ENCODE measurements at regions not wholly inside any gene's neighbourhood (a gene's known extent, or its start where the extent isn't known, plus 50 kb on each side); places are given as distances from the start of the nearest gene placed in this dataset.

DNA sequence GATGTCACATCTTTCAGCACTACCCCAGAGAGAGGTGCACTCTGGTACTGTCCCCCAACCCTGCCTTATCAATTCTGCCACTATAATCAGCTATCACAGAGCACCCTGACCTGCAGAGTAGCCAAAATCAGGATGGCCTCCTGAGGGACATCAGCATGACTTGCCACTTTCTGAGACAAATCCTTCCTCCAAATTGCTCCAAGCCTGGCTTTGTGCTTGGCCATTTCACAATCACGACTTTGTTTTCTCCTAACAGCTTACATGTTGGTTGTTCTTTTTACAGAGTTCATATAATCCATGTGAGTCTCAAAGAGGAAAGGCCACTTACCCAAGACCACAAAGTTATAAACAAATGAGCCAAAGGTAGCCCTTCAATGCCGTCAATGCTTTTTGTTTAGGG is 449.0 kb upstream of the CDH5 start:
- DNase-seq (ENCODE audit: low spot score in 2 of 2), result no peak
- peak overlapping the region in 1 of 2 donors; percentile 84 for H3K27ac Mint-ChIP-seq
- no peaks in the 10 kb centered on the region for H3K36me3 Mint-ChIP-seq
- no peak for ATAC-seq
- H3K9me3 Mint-ChIP-seq, result peaks cover 5 to 16% of the 10 kb centered on the region in 2 donors

GRCh38 chr16:65916995-65917394 is 449.5 kb upstream of the CDH5 start:
- H3K9me3 Mint-ChIP-seq, result peaks cover 5 to 16% of the 10 kb centered on the region in 2 donors
- no peak overlapping the region for H3K27ac Mint-ChIP-seq
- H3K36me3 Mint-ChIP-seq, result no peaks in the 10 kb centered on the region
- DNase-seq (ENCODE audit: low spot score in 2 of 2) (no peak), ATAC-seq (no peak)

DNA sequence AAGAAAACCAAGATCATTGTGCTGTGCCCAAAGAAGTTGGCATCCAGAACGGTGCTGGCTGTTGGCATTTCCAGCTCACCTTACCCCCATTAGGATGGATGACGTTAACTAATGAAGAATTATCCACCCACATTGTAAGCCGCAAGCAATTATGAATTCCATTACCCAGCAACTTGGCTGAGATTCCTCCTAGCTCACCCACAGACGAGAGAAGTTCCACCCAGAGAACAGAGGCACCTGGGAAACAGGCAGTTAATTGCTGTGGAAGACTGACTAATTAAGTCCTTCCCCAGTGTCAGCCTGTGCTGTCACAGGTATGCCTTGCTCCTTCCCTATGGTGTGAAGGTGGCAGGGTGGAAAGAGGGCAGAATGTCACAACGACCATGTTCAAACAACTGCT is 456.2 kb upstream of the CDH5 start:
- Mint-ChIP-seq H3K27ac (no peak overlapping the region), H3K9me3 (peaks cover 3 to 7% of the 10 kb centered on the region in 2 donors), H3K36me3 (no peaks in the 10 kb centered on the region)
- no peak for ATAC-seq
- DNase-seq (ENCODE audit: low spot score in 2 of 2), result no peak

DNA sequence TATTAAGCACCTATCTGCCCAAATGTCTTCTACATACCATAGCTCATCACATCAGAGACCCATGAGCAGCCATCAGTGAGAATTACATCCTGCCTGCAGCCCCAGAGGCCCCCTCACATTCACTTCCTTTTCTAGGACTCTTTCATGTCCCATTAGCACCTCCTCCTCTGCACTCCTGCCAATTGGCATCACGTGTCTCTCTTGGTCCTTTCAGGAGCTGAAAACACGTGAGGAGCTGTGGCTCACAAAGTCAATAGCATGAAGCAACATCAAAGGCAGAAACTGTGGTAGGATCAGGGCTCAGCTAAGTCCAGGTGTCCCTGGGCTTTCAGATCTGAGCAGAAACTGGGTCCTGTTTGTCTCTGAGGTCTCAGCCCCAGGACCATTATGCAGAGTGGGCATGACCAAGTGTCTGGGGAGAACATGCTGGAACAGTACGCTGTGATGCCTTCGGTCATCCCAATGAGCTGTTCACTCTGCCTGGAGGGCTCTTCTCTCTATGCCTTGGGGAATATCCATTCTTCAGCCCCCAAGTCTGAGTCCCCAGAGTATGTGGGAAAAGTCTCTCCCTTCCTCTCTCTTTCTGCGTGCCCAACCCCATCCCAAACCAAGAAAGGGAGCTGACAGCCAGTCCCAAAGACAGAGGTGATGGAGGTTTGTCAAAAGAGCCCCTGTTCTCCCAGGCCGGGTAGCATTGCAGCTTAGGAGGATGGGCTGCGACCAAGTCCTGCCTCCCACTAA is 457.0 kb upstream of the CDH5 start:
- ATAC-seq (no peak), DNase-seq (ENCODE audit: low spot score in 2 of 2) (no peak)
- Mint-ChIP-seq H3K9me3 (peaks cover 3 to 7% of the 10 kb centered on the region in 2 donors), H3K36me3 (no peaks in the 10 kb centered on the region), H3K27ac (no peak overlapping the region)

GRCh38 chr16:65908568-65908967 is 457.9 kb upstream of the CDH5 start:
- DNase-seq (ENCODE audit: low spot score in 2 of 2) (no peak), ATAC-seq (no peak)
- peaks cover 3 to 7% of the 10 kb centered on the region in 2 donors for H3K9me3 Mint-ChIP-seq
- H3K27ac Mint-ChIP-seq, result no peak overlapping the region
- H3K36me3 Mint-ChIP-seq, result no peaks in the 10 kb centered on the region

DNA sequence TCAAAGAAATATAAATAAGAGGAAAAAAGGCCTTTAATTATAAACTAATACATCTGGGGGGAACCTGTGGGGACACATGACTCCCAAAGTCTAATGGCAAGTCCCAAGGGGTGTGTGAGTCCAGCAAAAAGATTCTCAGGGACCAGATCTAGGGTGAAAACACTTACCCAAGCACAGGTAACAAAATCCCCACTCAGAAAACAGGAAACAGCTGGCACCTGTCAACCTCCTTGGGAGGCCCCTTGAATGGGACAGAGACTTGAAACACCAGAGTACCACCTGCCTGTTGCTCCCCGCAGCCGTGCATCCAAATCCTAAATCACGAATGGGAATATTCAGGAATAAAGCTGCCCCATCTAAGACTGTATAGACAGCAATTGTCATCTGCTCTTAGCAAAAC is 461.2 kb upstream of the CDH5 start:
- DNase-seq (ENCODE audit: low spot score in 2 of 2), result no peak
- Mint-ChIP-seq H3K36me3 (no peaks in the 10 kb centered on the region), H3K27ac (no peak overlapping the region), H3K9me3 (peaks cover 0 to 3% of the 10 kb centered on the region in 2 donors)
- ATAC-seq, result no peak

DNA sequence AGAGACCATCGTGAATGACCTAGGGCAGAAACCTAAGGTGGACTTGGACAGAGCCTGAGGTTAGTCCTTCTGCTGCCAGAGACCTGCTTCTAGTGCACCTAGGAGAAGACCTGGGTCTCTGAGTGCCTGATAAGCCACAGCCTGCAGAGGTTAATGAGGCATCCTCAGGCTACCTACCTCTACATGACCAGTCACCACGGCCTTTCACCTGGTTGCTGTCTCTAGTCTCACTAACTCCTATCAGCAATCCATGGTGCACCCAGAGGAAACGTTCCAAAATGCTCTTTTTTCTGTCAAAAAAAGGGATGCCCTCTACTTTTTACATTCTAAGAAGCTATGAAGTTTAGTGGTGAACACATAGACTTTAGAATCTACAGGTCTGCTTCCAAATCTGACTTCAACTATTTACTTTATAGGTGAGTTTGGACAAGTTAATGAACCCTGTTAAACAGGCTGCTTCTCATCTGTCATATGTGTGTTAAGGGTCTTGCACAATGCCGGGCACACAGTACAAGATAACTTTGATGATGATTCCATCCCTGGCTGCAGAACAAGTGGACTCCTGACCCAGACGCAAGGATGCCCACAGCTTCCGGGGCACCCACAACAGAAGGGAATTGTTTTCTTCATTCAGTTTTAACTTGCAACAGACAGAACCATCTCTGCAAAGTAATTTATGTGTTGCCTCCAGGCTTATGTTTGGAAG is 469.9 kb upstream of the CDH5 start:
- no peak for DNase-seq (ENCODE audit: low spot score in 2 of 2)
- peaks cover 3 to 10% of the 10 kb centered on the region in 2 donors for H3K9me3 Mint-ChIP-seq
- ATAC-seq, result no peak
- no peaks in the 10 kb centered on the region for H3K36me3 Mint-ChIP-seq
- no peak overlapping the region for H3K27ac Mint-ChIP-seq

- no peak overlapping the region for H3K27ac Mint-ChIP-seq
- no peak for DNase-seq (ENCODE audit: low spot score in 2 of 2)
- no peak for ATAC-seq
- H3K36me3 Mint-ChIP-seq, result no peaks in the 10 kb centered on the region
- H3K9me3 Mint-ChIP-seq, result peaks cover 3 to 10% of the 10 kb centered on the region in 2 donors
These were observed 470.6 kb upstream of the CDH5 start for GRCh38 chr16:65895906-65896305.

DNA sequence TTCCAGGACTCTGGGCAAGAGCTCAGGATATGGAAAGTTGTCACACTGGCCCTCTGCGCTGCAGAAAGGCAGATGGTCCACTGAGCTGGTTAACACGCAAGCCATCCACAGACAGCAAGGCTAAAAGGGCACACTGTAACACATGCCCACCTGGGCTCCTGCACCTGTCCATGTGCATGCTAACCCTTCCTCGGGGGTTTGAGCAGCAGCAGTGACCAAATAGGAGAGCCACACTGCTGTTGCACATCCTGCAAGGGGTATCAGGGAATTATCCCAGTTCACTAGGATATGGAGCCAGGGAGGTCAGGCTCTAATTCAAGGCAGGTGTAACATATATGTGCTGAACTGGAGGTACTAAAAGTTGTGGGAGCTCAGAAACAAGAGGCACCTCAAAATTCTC is 471.0 kb upstream of the CDH5 start:
- no peaks in the 10 kb centered on the region for H3K36me3 Mint-ChIP-seq
- DNase-seq (ENCODE audit: low spot score in 2 of 2) (no peak), ATAC-seq (no peak)
- H3K27ac Mint-ChIP-seq, result no peak overlapping the region
- peaks cover 3 to 10% of the 10 kb centered on the region in 2 donors for H3K9me3 Mint-ChIP-seq

DNA sequence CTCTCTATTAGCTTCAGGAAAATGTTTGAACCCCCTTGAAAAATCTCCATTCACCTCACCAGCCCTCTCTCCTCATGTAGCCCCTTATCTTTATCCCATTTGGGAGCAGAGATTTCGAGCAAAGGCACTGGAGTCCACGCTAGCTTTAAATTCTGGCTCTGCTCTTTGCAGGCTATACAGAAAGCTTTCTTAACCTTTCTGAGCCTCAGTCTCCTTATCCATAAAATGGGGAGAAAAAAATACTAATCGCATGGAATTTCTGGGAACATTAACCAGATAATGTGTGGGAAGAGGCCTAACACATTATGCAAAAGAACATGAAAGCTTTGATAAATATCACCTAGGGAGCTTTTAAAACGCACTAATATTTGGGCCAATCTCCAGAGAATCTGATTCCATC is 476.3 kb upstream of the CDH5 start:
- ATAC-seq (no peak), DNase-seq (ENCODE audit: low spot score in 2 of 2) (no peak)
- no peaks in the 10 kb centered on the region for H3K36me3 Mint-ChIP-seq
- H3K27ac Mint-ChIP-seq, result no peak overlapping the region
- peaks cover 3 to 5% of the 10 kb centered on the region in 2 donors for H3K9me3 Mint-ChIP-seq

DNA sequence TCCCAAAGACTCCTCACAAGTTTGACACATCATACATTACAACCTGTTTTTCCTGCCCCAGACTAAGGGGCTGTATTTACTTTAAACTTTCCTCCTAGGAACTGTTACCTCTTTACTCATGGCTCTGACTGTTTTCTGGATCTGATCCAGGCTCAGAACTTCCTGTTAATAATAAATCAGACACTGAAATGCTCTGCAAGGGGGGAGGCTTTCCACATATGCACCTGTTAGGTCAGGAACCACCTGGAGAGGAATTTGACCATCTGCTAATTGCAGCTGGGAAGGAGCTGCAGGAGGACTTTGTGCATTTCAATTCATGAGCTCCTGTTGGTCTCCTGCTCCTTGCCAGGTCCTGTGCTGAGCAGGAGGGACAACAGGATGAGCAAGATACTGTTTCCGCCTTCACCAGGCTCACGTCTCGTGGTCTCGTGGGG is 476.9 kb upstream of the CDH5 start:
- Mint-ChIP-seq H3K36me3 (no peaks in the 10 kb centered on the region), H3K9me3 (peaks cover 3 to 5% of the 10 kb centered on the region in 2 donors), H3K27ac (no peak overlapping the region)
- ATAC-seq, result no peak
- no peak for DNase-seq (ENCODE audit: low spot score in 2 of 2)

DNA sequence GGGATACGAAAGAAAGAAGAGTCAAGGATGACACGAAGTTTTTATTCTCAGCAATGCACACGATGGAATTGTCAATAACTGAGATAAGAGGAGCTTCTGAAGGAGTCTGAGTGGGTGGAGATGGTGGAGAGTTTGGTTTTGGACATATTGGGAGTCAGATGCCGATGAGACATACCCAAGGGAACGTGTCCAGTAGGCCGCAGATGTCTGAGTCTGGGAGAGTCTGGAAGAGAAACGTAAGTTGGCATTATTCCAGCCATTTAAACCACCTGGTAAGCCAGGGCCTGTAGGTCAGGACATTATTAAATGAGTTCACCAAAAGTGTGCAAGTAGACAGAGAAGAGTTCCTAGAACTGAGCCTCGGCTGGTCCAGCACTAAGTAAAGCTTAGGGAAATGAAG is 478.3 kb upstream of the CDH5 start:
- ATAC-seq (no peak), DNase-seq (ENCODE audit: low spot score in 2 of 2) (no peak)
- Mint-ChIP-seq H3K9me3 (peaks cover 3 to 5% of the 10 kb centered on the region in 2 donors), H3K36me3 (no peaks in the 10 kb centered on the region), H3K27ac (no peak overlapping the region)

DNA sequence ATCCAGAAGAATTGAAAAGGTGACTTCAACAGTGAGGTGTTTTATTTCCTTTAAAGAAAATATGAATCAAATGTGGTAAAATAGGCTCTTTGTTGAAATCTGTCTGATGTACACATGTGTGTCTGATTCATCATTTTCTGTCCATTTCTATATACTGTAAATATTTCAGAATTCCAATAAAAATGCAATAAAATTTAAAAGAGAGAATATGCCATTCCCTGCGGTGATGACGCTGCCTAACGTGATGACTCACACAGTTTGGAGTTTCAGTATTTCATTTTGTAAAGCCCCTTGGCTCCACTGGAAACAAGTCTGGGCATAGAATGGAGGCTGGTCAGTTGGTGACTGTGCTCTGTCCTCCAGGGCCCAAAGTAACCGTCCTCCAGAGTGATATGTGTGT is 482.5 kb upstream of the CDH5 start:
- no peak for ATAC-seq

DNA sequence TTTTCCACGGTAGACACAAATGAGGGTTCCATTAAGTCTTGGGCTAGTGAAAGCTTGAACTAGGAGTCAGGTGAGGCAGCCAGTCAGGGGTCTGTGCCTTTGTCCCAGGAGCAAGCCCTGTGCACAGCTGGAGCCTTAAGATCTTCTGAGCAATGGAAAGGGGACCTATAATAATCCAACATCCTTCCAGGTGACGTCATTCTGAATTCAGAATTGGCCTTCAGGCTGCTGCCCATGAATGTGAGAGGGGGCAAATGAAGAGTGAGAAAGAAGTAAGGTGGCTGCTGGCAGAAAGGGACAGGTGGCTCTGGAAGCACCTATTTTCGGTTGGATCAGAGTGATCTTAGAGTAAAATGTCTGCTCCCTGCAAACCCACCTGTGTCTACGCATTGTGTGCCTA is 488.1 kb upstream of the CDH5 start:
- Mint-ChIP-seq H3K9me3 (peaks cover 3 to 15% of the 10 kb centered on the region in 2 donors), H3K27ac (peak overlapping the region in 1 of 2 donors; percentile 51), H3K36me3 (no peaks in the 10 kb centered on the region)
- no peak for DNase-seq (ENCODE audit: low spot score in 2 of 2)
- ATAC-seq, result no peak

More for the DNA sequence above, 482.5 kb upstream of the CDH5 start:
- H3K27ac Mint-ChIP-seq, result no peak overlapping the region
- DNase-seq (ENCODE audit: low spot score in 2 of 2), result no peak
- no peaks in the 10 kb centered on the region for H3K36me3 Mint-ChIP-seq
- peaks cover 3 to 8% of the 10 kb centered on the region in 2 donors for H3K9me3 Mint-ChIP-seq

DNA sequence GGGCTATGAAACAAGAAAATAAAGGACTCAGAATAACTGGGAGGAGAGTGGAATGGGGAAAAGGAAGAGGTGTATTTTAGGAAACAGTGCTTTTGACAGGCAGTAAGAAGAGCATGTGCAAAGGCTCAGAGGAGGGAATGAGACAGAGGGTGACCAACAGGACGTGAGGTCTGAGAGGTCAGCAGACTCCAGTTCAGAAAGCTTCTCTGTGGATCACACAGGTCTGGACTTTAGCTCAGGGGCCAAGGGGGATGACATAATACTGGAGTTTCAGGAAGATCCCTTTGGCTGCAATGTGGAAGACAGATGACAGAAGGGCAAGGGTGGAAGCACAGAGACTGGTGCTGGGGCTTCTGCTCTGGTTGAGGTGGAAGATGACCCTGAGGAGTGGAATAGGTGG is 489.9 kb upstream of the CDH5 start:
- Mint-ChIP-seq H3K36me3 (no peaks in the 10 kb centered on the region), H3K9me3 (peaks cover 3 to 13% of the 10 kb centered on the region in 2 donors), H3K27ac (no peak overlapping the region)
- ATAC-seq (no peak), DNase-seq (ENCODE audit: low spot score in 2 of 2) (no peak)

DNA sequence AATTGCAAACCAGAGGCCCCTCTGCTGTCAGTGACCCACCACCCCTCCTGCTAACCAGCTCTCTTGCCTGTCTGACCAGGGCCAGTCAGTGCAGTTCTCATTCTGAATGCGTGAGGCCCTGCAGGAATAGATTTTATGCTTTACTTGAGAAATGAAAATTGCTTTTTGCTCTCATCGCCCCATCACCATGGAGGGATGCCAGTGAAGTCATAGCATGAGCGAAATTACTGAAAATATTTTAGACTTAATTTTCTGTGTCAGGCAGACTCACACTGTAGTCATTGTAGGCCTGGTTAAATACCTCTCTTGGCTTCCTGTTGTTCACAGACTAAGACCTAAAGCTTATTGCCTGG is 490.5 kb upstream of the CDH5 start:
- Mint-ChIP-seq H3K36me3 (no peaks in the 10 kb centered on the region), H3K27ac (no peak overlapping the region), H3K9me3 (peaks cover 3 to 9% of the 10 kb centered on the region in 2 donors)
- ATAC-seq, result no peak
- DNase-seq (ENCODE audit: low spot score in 2 of 2), result no peak

DNA sequence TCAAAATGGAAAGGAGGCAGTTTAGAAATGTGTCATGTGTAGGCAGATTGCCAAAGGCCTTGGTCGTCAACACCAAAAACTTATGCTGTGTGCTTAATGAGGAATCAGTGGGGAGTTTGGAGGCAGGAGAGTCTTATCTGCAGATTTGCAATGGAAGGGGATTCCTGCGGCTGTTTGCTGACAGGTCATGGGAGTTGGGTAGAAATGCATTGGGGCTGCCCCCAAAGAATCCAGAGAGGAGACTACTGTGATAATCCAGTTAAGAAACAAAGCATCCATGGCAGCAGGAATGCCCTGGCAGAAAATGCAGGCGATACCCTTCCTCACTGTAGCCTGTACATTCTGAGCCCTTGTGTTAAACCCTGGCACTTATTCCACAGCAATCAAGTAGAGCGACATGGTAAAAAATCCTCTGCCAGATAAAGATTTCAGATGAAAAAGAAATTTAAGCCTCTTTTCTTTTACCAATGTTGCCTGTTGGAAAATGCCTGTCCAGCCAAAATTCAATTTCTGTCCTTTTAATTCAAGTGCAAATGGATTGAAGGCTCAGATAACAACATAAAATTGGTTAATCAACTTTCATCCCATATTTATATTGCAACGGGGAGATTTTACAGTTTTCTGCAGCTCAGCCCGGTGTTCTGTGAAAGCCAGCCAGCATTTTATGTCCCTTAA is 491.0 kb upstream of the CDH5 start:
- DNase-seq (ENCODE audit: low spot score in 2 of 2) (no peak), ATAC-seq (no peak)
- H3K27ac Mint-ChIP-seq, result no peak overlapping the region
- H3K36me3 Mint-ChIP-seq, result no peaks in the 10 kb centered on the region
- H3K9me3 Mint-ChIP-seq, result peaks cover 3 to 9% of the 10 kb centered on the region in 2 donors
